SU-DHL-6 (cell line): ENCODE measurements at regions not wholly inside any gene's neighbourhood (a gene's known extent, or its start where the extent isn't known, plus 50 kb on each side); places are given as distances from the start of the nearest gene placed in this dataset.

Experiments
- H2AFZ ChIP-seq: fragments of 200-600 bp; sonication (generic); 2 replicates; pipeline ENCODE4 v1.6.1; 2014; ENCODE audit warnings: low read depth, mild to moderate bottlenecking, moderate library complexity, mixed read lengths, antibody characterized with exemption, low read length; ENCODE audit not compliant: severe bottlenecking
- H3F3A ChIP-seq: fragments of 200-600 bp; shearing (Covaris generic); 2 replicates; pipeline ENCODE4 v1.6.0; 2016; ENCODE audit warnings: antibody characterized with exemption, mild to moderate bottlenecking; ENCODE audit not compliant: insufficient read depth
- H3K27ac ChIP-seq: fragments of 200-600 bp; sonication (generic); 2 replicates; pipeline ENCODE4 v1.5.1; 2016; ENCODE audit warnings: low read depth, mild to moderate bottlenecking, low read length, moderate library complexity, mixed read lengths
- H3K27me3 ChIP-seq: fragments of 200-600 bp; sonication (generic), shearing (Covaris generic); 2 replicates; pipeline ENCODE4 v1.6.0; 2014; ENCODE audit warnings: mild to moderate bottlenecking, low read length
- H3K36me3 ChIP-seq: fragments of 200-600 bp; sonication (generic); 2 replicates; pipeline ENCODE4 v1.6.1; 2014; ENCODE audit warnings: mild to moderate bottlenecking, low read length, mixed read lengths
- H3K4me2 ChIP-seq: fragments of 300-600, 200-600 bp; shearing (Covaris generic), sonication (generic); 2 replicates; pipeline ENCODE4 v1.6.0; 2014; ENCODE audit warnings: low read length, low read depth, mild to moderate bottlenecking; ENCODE audit not compliant: poor library complexity, severe bottlenecking
- H3K4me3 ChIP-seq: fragments of 200-600 bp; sonication (generic); 2 replicates; pipeline ENCODE4 v1.5.1; 2014; ENCODE audit warnings: antibody characterized with exemption, low read length, mild to moderate bottlenecking, mixed read lengths; ENCODE audit not compliant: insufficient read depth, poor library complexity, severe bottlenecking
- H3K79me2 ChIP-seq: fragments of 200-600 bp; sonication (generic); 2 replicates; pipeline ENCODE4 v1.6.1; 2014; ENCODE audit warnings: mild to moderate bottlenecking, low read length, moderate library complexity; ENCODE audit not compliant: insufficient read depth
- H3K9ac ChIP-seq: fragments of 200-600 bp; sonication (generic); 2 replicates; pipeline ENCODE4 v1.7.0; 2014; ENCODE audit warnings: mild to moderate bottlenecking, low read length
- H3K9me2 ChIP-seq: fragments of 200-600 bp; sonication (generic); replicated peaks from 2 replicates; pipeline ENCODE4 v1.6.1; 2014; ENCODE audit warnings: low read length; ENCODE audit not compliant: insufficient read depth
- H3K9me3 ChIP-seq: fragments of 200-600 bp; sonication (generic); 2 replicates; pipeline ENCODE4 v1.6.1; 2014; ENCODE audit warnings: low read length, mixed read lengths; ENCODE audit not compliant: insufficient read depth
- H4K20me1 ChIP-seq: fragments of 200-600 bp; sonication (generic); 2 replicates; pipeline ENCODE4 v1.6.1; 2014; ENCODE audit warnings: low read depth, mild to moderate bottlenecking, antibody characterized with exemption, low read length, moderate library complexity, mixed read lengths
- EZH2phosphoT487 ChIP-seq: fragments of 200-600 bp; sonication (generic), shearing (Covaris generic); conservative IDR thresholded peaks from 2 replicates; pipeline ENCODE4 v1.6.1; 2018; ENCODE audit warnings: mild to moderate bottlenecking, antibody characterized with exemption, low read length, moderate library complexity, mixed read lengths
- TF ChIP-seq, protein P1 (sequence below): fragments of 200-600 bp; sonication (generic); IDR thresholded peaks from one replicate; pipeline ENCODE4 v1.5.1; 2017; ENCODE audit warnings: antibody characterized with exemption, mild to moderate bottlenecking, low read length, moderate library complexity; ENCODE audit not compliant: insufficient read depth, poor library complexity, severe bottlenecking

DNA sequence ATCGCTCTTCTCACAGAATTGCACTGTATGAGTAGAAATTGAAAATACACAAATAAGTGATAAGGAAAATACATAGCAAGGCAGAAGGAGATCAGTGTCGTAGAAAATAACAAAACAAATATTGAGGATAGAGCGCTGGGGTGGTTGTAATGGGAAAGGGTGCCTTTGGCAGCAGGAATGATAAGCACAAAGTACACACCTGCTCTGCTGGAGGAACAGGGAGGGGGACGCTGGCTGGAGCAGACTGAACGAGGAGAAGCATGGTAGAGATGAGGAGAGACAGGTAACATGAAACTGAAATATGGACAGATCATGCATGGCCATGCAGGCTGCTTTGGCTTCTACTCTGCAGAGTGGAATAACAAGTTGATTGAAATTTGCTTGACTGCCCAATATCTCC lies 181.2 kb upstream of the FSHR start:
- no peaks in the 10 kb centered on the region for H3K36me3 ChIP-seq
- TF ChIP-seq, protein P1, sequence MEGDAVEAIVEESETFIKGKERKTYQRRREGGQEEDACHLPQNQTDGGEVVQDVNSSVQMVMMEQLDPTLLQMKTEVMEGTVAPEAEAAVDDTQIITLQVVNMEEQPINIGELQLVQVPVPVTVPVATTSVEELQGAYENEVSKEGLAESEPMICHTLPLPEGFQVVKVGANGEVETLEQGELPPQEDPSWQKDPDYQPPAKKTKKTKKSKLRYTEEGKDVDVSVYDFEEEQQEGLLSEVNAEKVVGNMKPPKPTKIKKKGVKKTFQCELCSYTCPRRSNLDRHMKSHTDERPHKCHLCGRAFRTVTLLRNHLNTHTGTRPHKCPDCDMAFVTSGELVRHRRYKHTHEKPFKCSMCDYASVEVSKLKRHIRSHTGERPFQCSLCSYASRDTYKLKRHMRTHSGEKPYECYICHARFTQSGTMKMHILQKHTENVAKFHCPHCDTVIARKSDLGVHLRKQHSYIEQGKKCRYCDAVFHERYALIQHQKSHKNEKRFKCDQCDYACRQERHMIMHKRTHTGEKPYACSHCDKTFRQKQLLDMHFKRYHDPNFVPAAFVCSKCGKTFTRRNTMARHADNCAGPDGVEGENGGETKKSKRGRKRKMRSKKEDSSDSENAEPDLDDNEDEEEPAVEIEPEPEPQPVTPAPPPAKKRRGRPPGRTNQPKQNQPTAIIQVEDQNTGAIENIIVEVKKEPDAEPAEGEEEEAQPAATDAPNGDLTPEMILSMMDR, result no peak
- TF ChIP-seq EZH2phosphoT487, result no peak
- no peaks in the 10 kb centered on the region for H3K27me3 ChIP-seq
- no peak overlapping the region for H3K4me2 ChIP-seq
- no peaks in the 10 kb centered on the region for H3K9me3 ChIP-seq
- H3K79me2 ChIP-seq, result no peaks in the 10 kb centered on the region
- H2AFZ ChIP-seq, result no peak overlapping the region
- H3K4me3 ChIP-seq, result no peak overlapping the region
- no peaks in the 10 kb centered on the region for H3F3A ChIP-seq
- H3K9ac ChIP-seq, result no peak overlapping the region
- no peaks in the 10 kb centered on the region for H4K20me1 ChIP-seq
- H3K9me2 ChIP-seq, result no peaks in the 10 kb centered on the region
- no peak overlapping the region for H3K27ac ChIP-seq

DNA sequence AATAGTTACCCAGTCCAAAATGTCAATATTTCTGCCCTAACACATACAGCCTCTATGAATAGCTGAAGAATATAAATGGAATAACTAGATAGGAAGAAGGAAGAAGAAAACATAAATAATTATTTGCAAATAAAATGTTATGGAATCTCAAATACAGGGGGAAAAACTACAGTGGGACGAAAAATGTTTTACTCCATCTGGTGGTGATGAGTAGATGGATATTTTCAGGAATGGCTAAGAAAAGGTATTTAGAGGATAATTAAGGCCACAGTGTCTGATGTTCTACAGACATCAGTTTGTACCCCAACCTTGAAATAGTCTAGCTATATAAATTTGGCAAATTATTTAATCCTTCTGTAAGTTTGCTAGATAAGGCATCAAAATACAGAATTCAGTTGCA lies 178.1 kb upstream of the FSHR start:
- Histone ChIP-seq H4K20me1 (no peaks in the 10 kb centered on the region), H3K79me2 (no peaks in the 10 kb centered on the region), H3K27me3 (no peaks in the 10 kb centered on the region), H3K9ac (no peak overlapping the region), H3K9me3 (no peaks in the 10 kb centered on the region), H3K4me3 (no peak overlapping the region), H3K4me2 (no peak overlapping the region), H2AFZ (no peak overlapping the region), H3F3A (no peaks in the 10 kb centered on the region), H3K27ac (no peak overlapping the region), H3K36me3 (no peaks in the 10 kb centered on the region), H3K9me2 (no peaks in the 10 kb centered on the region)
- TF ChIP-seq, protein P1, result no peak
- TF ChIP-seq EZH2phosphoT487, result no peak

DNA sequence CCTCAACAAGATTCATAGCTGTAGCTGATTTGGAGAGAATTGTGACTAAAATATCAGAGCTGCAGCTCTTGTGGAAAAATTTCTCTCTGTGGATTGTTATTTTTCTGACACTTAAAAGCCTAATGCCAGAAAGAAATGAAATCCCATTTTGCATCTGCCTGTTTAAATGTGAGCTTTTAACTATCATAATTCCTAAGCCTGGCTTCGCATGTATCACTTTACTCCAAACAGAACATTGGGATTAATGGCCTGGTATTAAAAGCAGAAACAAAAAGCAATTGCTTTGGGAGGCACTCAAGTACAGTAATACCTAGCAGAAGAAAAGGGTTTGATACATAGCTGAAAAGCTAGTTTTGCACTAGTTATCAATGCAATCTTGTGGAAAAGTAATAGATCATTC lies 164.2 kb upstream of the FSHR start:
- Histone ChIP-seq H3F3A (no peaks in the 10 kb centered on the region), H3K9me3 (no peaks in the 10 kb centered on the region)
- no peak for TF ChIP-seq EZH2phosphoT487
- TF ChIP-seq, protein P1, result no peak

More for the DNA sequence above, 164.2 kb upstream of the FSHR start:
- Histone ChIP-seq H3K27me3 (no peaks in the 10 kb centered on the region), H3K4me3 (no peak overlapping the region), H3K27ac (no peak overlapping the region), H3K79me2 (no peaks in the 10 kb centered on the region), H3K9me2 (no peaks in the 10 kb centered on the region), H4K20me1 (no peaks in the 10 kb centered on the region), H3K4me2 (no peak overlapping the region), H2AFZ (no peak overlapping the region), H3K9ac (no peak overlapping the region), H3K36me3 (no peaks in the 10 kb centered on the region)
